K562 (cell line): ENCODE measurements at regions not wholly inside any gene's neighbourhood (a gene's known extent, or its start where the extent isn't known, plus 50 kb on each side); places are given as distances from the start of the nearest gene placed in this dataset.

Source experiments
- ATAC-seq: fragments of 200-7000 bp; cut with Tn5 transposase; 3 replicates; pipeline ENCODE4 v1.9.1; 2020; ENCODE audit warnings: moderate library complexity
- BruUV-seq: library from RNA; stranded (reverse); fragments of 400-500 nt; replicated peaks from 2 replicates; lab custom pipeline; 2021; lab: Mats Ljungman, UMichigan
- CTCF ChIA-PET: fragments of 300-600 bp; formaldehyde crosslinking; extraction: SDS; loops from one replicate; lab custom pipeline; 2021; ENCODE audit warnings: low intra/inter-chr PET ratio; lab: Yijun Ruan, JAX
- POLR2A ChIA-PET: fragments of 300-600, 350-650 bp; sonication (Branson Sonifier 250); formaldehyde crosslinking; extraction: SDS; loops from one replicate; lab custom pipeline; 2021; ENCODE audit warnings: antibody characterized with exemption, inconsistent platforms; lab: Yijun Ruan, JAX
- DNase-seq, 4 experiments: peaks; one replicate each; pipeline versions ENCODE4 v3.0.0 to v3.0.0-alpha.2; 2011 to 2018; ENCODE audit warnings: low spot score in 3 of 4, mixed read lengths in 3 of 4; ENCODE audit errors: extremely low read depth in 1 of 4
- FAIRE-seq: peaks from 2 replicates; lab custom pipeline; 2011; peaks lifted over from hg19 to GRCh38; lab: Jason Lieb, UNC
- H2AFZ ChIP-seq: 2 replicates; pipeline ENCODE4 v1.6.0; 2011; ENCODE audit warnings: low read depth, low read length, control low read depth, inconsistent platforms
- H3K27ac ChIP-seq: fragments of 200-600 bp; 3 replicates; pipeline ENCODE4 v1.8.0; 2011; ENCODE audit warnings: low read depth, mild to moderate bottlenecking, control low read depth, inconsistent platforms, low read length, moderate library complexity, mixed read lengths; ENCODE audit errors: extremely low read depth
- H3K27me3 ChIP-seq, 2 experiments: fragments of 300-600 bp in 1 of 2; 2 replicates in 1 of 2; 3 replicates in 1 of 2; pipeline versions ENCODE4 v1.6.0 to v1.8.0; 2011; ENCODE audit warnings: inconsistent platforms in 2 of 2, low read length in 2 of 2, mild to moderate bottlenecking in 1 of 2, mixed read lengths in 1 of 2, moderate library complexity in 1 of 2; ENCODE audit not compliant: control insufficient read depth in 2 of 2, insufficient read depth in 2 of 2
- H3K36me3 ChIP-seq: fragments of 300-600 bp; 3 replicates; pipeline ENCODE4 v1.8.0; 2011; ENCODE audit warnings: mild to moderate bottlenecking, low read length, inconsistent platforms; ENCODE audit not compliant: control insufficient read depth, insufficient read depth
- H3K4me1 ChIP-seq, 2 experiments: fragments of 200-600 bp in 1 of 2; replicated peaks in 1 of 2; 2 replicates in 1 of 2; 3 replicates in 1 of 2; pipeline versions ENCODE4 v1.5.1 to v1.8.0; 2011; ENCODE audit warnings: inconsistent platforms in 2 of 2, low read length in 2 of 2, mild to moderate bottlenecking in 1 of 2, mixed read lengths in 1 of 2, moderate library complexity in 1 of 2; ENCODE audit not compliant: control insufficient read depth in 2 of 2, insufficient read depth in 2 of 2
- H3K4me2 ChIP-seq: 2 replicates; pipeline ENCODE4 v1.6.1; 2011; ENCODE audit warnings: low read length, control low read depth, inconsistent platforms, mixed read lengths; ENCODE audit not compliant: insufficient read depth
- H3K4me3 ChIP-seq: fragments of 200-600 bp; sonication (generic), shearing (Covaris generic); 2 replicates; pipeline ENCODE4 v1.5.1; 2016; ENCODE audit warnings: control low read depth, inconsistent platforms
- H3K79me2 ChIP-seq: fragments of 200-600 bp; 3 replicates; pipeline ENCODE4 v1.8.0; 2011; ENCODE audit warnings: low read length, inconsistent platforms; ENCODE audit not compliant: control insufficient read depth, insufficient read depth
- H3K9ac ChIP-seq, 2 experiments: 2 replicates each; pipeline versions ENCODE4 v1.6.0 to v1.6.1; 2011; ENCODE audit warnings: low read depth in 2 of 2, low read length in 2 of 2, control low read depth in 1 of 2, inconsistent platforms in 1 of 2, mild to moderate bottlenecking in 1 of 2, mixed read lengths in 1 of 2; ENCODE audit not compliant: insufficient read depth in 1 of 2
- H3K9me1 ChIP-seq: one replicate; pipeline ENCODE4 v1.6.0; 2011; ENCODE audit warnings: inconsistent platforms, mild to moderate bottlenecking, low read length, moderate library complexity; ENCODE audit not compliant: control insufficient read depth, insufficient read depth
- H3K9me3 ChIP-seq: replicated peaks from 2 replicates; pipeline ENCODE4 v1.5.1; 2011; ENCODE audit warnings: low read depth, low read length, inconsistent platforms; ENCODE audit not compliant: control insufficient read depth, insufficient read depth
- H4K20me1 ChIP-seq: replicated peaks from 2 replicates; pipeline ENCODE4 v1.6.1; 2011; ENCODE audit warnings: low read length, inconsistent platforms, mixed read lengths; ENCODE audit not compliant: control insufficient read depth, insufficient read depth
- RERE ChIP-seq: sonication (generic); formaldehyde crosslinking; IDR thresholded peaks from 2 replicates; pipeline ENCODE4 v1.8.0; 2023; ENCODE audit warnings: missing genetic modification reagents, mild to moderate bottlenecking, borderline replicate concordance
- ZNF445 ChIP-seq: fragments of 250-450 bp; sonication (Bioruptor Pico); IDR thresholded peaks from 2 replicates; pipeline ENCODE4 v1.4.0; 2020; ENCODE audit warnings: low read depth, mild to moderate bottlenecking, moderate library complexity
- WGBS: fragments of 100-300 bp; shearing (Covaris generic); methylation state at CpG from one replicate; pipeline ENCODE4 v1.1.6; 2016; ENCODE audit warnings: low coverage, mixed read lengths; ENCODE audit not compliant: insufficient coverage; ENCODE audit errors: missing lambda C conversion rate; 5-methylcytosine and 5-hydroxymethylcytosine counted together
- in situ Hi-C: fragments of 300-500 bp; cut with MboI; formaldehyde crosslinking; loops from 4 replicates; pipeline ENCODE4 v1.15.0; 2018; ENCODE audit warnings: inconsistent platforms, mixed read lengths
- intact Hi-C: fragments of 100-400 bp; cut with micrococcal nuclease; formaldehyde crosslinking; loops from 2 replicates; pipeline ENCODE4 v1.14.2; 2022

GRCh38 chr18:70640336-70640887, 351.6 kb downstream of the SOCS6 start:
- Histone ChIP-seq H2AFZ (no peak overlapping the region), H3K36me3 (no peaks in the 10 kb centered on the region), H3K4me2 (no peak overlapping the region), H3K9ac (no peak overlapping the region), H4K20me1 (no peaks in the 10 kb centered on the region), H3K79me2 (no peaks in the 10 kb centered on the region), H3K4me3 (no peak overlapping the region), H3K9me1 (no peaks in the 10 kb centered on the region), H3K9me3 (no peaks in the 10 kb centered on the region), H3K4me1 (no peaks in the 10 kb centered on the region), H3K27me3 (no peaks in the 10 kb centered on the region), H3K27ac (no peak overlapping the region)
- no peak for DNase-seq
- TF ChIP-seq ZNF445 (CRISPR knock-in tag) (no peak), RERE (CRISPR knock-in tag) (no peak)
- no peak for ATAC-seq
- BruUV-seq = no TSS peak
- no peak for FAIRE-seq
- WGBS = 0% methylated on average over 2 of the region's 2 CpGs
- in situ Hi-C loops (no loop called here), intact Hi-C loops (no loop called here)
- ChIA-PET CTCF (no interaction called here), POLR2A (interaction anchor here (0.5 kb wide), 1 partner anchor 63 kb away, joined by 3 read pairs; no protein-coding TSS in a partner anchor)
